Caco-2 (cell line): ENCODE measurements at regions not wholly inside any gene's neighbourhood (a gene's known extent, or its start where the extent isn't known, plus 50 kb on each side); places are given as distances from the start of the nearest gene placed in this dataset.

Source experiments
- BruUV-seq: library from RNA; stranded (reverse); fragments of 400-500 nt; replicated peaks from 2 replicates; lab custom pipeline; 2021; lab: Mats Ljungman, UMichigan
- CTCF ChIA-PET: fragments of 300-600 bp; sonication (Branson Sonifier 250); formaldehyde crosslinking; loops from one replicate; lab custom pipeline; 2022; ENCODE audit warnings: antibody characterized with exemption; lab: Charles Lee
- POLR2A ChIA-PET: fragments of 300-600 bp; sonication (Branson Sonifier 250); formaldehyde crosslinking; loops from one replicate; lab custom pipeline; 2022; ENCODE audit warnings: antibody characterized with exemption; lab: Charles Lee
- DNase-seq, 2 experiments: peaks; one replicate each; pipeline versions ENCODE4 v3.0.0 to v3.0.0-alpha.2; 2020 to 2022
- H3K27me3 ChIP-seq: replicated peaks from 2 replicates; pipeline ENCODE4 v1.6.0; 2011; ENCODE audit warnings: low read length; ENCODE audit not compliant: control insufficient read depth, insufficient read depth
- H3K36me3 ChIP-seq: 2 replicates; pipeline ENCODE4 v1.5.1; 2011; ENCODE audit warnings: low read length; ENCODE audit not compliant: control insufficient read depth, insufficient read depth
- H3K4me1 ChIP-seq: fragments of 250-450 bp; sonication (Bioruptor Pico); 2 replicates; pipeline ENCODE4 v1.5.1; 2020; ENCODE audit warnings: mild to moderate bottlenecking
- H3K4me3 ChIP-seq: 2 replicates; pipeline ENCODE4 v1.5.1; 2011; ENCODE audit warnings: low read depth, mild to moderate bottlenecking, control low read depth, low read length
- H3K9me3 ChIP-seq: fragments of 250-450 bp; sonication (Bioruptor Pico); 2 replicates; pipeline ENCODE4 v1.5.1; 2020; ENCODE audit warnings: mild to moderate bottlenecking, moderate library complexity
- H3K27ac Mint-ChIP-seq: one replicate; pipeline ENCODE4 v1.8.0; 2022; ENCODE audit warnings: mixed read lengths; ENCODE audit not compliant: unreplicated experiment
- H3K27me3 Mint-ChIP-seq: one replicate; pipeline ENCODE4 v1.8.0; 2022; ENCODE audit warnings: mixed read lengths; ENCODE audit not compliant: insufficient read depth, unreplicated experiment
- H3K36me3 Mint-ChIP-seq: one replicate; pipeline ENCODE4 v1.8.0; 2022; ENCODE audit warnings: mild to moderate bottlenecking, mixed read lengths; ENCODE audit not compliant: insufficient read depth, unreplicated experiment
- H3K4me1 Mint-ChIP-seq: one replicate; pipeline ENCODE4 v1.8.0; 2022; ENCODE audit warnings: low read depth, mixed read lengths; ENCODE audit not compliant: unreplicated experiment
- H3K4me3 Mint-ChIP-seq: one replicate; pipeline ENCODE4 v1.8.0; 2022; ENCODE audit warnings: mild to moderate bottlenecking, moderate library complexity, mixed read lengths; ENCODE audit not compliant: unreplicated experiment
- H3K9me3 Mint-ChIP-seq: one replicate; pipeline ENCODE4 v1.8.0; 2022; ENCODE audit warnings: mixed read lengths; ENCODE audit not compliant: unreplicated experiment
- intact Hi-C: fragments of 100-400 bp; cut with micrococcal nuclease; formaldehyde crosslinking; loops from one replicate; pipeline ENCODE4 v1.10.0; 2022; ENCODE audit not compliant: unreplicated experiment
- TF ChIP-seq, protein P1 (sequence below), 2 experiments: fragments of 200-600 bp in 1 of 2; IDR thresholded peaks; 1 replicate in 1 of 2; 2 replicates in 1 of 2; pipeline versions ENCODE4 v1.5.1 to v1.8.0; 2011 to 2022; ENCODE audit warnings: antibody characterized with exemption in 1 of 2, control low read depth in 1 of 2, inconsistent platforms in 1 of 2, low read depth in 1 of 2, low read length in 1 of 2, mild to moderate bottlenecking in 1 of 2, moderate library complexity in 1 of 2; ENCODE audit not compliant: insufficient read depth in 1 of 2, severe bottlenecking in 1 of 2, unreplicated experiment in 1 of 2

DNA sequence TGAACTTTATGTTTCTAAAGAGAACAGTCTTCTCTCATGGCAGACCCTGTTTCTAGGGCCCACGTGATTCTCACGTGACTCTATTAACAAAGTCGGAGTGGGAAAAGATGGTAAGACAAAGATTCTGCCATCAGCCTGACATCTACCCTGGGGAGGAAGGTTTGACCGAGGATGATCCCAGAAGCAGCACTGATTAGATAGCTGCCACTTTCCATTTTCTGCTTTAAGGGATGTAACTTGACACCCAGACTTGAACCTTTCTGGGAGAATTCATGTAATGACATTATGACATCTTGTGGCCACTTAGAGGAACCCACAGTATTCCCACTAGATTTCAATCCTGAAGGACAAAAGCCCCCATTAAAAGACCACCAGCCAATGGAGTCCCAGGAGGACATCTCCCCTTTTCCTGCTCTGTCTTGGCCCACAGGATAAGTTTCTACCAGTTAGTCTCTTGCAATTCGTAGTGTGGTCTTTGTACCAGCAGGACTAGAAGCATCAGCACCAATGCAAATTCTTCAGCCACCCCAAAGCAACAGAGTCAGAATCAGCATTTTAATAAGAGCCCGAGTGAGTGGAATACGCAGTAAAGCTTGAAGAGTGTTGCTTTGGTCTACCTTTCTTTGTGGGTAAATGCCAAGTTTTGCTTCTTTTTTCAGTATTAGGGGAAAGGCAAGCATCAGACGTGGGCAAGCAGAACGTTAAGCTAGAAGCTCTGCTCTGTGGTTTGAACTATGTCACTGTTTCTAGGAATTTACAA, 480.5 kb upstream of the PROK2 start:
- peaks cover 12% of the 10 kb centered on the region for H3K4me1 Mint-ChIP-seq
- no TSS peak for BruUV-seq
- no peaks in the 10 kb centered on the region for H3K9me3 ChIP-seq
- no peaks in the 10 kb centered on the region for H3K27me3 ChIP-seq
- no peaks in the 10 kb centered on the region for H3K36me3 Mint-ChIP-seq
- no peaks in the 10 kb centered on the region for H3K36me3 ChIP-seq
- H3K4me1 ChIP-seq = peaks cover 9% of the 10 kb centered on the region
- intact Hi-C loops = loop anchor here (1.0 kb wide), 1 partner anchor 310 kb away; no protein-coding TSS in a partner anchor
- no peak overlapping the region for H3K4me3 ChIP-seq
- H3K4me3 Mint-ChIP-seq = no peak overlapping the region
- H3K27me3 Mint-ChIP-seq = no peaks in the 10 kb centered on the region
- TF ChIP-seq, protein P1, sequence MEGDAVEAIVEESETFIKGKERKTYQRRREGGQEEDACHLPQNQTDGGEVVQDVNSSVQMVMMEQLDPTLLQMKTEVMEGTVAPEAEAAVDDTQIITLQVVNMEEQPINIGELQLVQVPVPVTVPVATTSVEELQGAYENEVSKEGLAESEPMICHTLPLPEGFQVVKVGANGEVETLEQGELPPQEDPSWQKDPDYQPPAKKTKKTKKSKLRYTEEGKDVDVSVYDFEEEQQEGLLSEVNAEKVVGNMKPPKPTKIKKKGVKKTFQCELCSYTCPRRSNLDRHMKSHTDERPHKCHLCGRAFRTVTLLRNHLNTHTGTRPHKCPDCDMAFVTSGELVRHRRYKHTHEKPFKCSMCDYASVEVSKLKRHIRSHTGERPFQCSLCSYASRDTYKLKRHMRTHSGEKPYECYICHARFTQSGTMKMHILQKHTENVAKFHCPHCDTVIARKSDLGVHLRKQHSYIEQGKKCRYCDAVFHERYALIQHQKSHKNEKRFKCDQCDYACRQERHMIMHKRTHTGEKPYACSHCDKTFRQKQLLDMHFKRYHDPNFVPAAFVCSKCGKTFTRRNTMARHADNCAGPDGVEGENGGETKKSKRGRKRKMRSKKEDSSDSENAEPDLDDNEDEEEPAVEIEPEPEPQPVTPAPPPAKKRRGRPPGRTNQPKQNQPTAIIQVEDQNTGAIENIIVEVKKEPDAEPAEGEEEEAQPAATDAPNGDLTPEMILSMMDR (IDR thresholded peaks at IDR 0.05; ENCODE audit: insufficient read depth in 1 of 2, low read depth in 1 of 2, low read length in 1 of 2, severe bottlenecking in 1 of 2, unreplicated experiment in 1 of 2) = peak in 1 of 2 experiments; percentile 15
- CTCF ChIA-PET = interaction anchor here (1.0 kb wide), 1 partner anchor 278 kb away, joined by 3 read pairs; no protein-coding TSS in a partner anchor
- no peaks in the 10 kb centered on the region for H3K9me3 Mint-ChIP-seq
- POLR2A ChIA-PET = no interaction called here
- no peak for DNase-seq
- no peak overlapping the region for H3K27ac Mint-ChIP-seq

DNA sequence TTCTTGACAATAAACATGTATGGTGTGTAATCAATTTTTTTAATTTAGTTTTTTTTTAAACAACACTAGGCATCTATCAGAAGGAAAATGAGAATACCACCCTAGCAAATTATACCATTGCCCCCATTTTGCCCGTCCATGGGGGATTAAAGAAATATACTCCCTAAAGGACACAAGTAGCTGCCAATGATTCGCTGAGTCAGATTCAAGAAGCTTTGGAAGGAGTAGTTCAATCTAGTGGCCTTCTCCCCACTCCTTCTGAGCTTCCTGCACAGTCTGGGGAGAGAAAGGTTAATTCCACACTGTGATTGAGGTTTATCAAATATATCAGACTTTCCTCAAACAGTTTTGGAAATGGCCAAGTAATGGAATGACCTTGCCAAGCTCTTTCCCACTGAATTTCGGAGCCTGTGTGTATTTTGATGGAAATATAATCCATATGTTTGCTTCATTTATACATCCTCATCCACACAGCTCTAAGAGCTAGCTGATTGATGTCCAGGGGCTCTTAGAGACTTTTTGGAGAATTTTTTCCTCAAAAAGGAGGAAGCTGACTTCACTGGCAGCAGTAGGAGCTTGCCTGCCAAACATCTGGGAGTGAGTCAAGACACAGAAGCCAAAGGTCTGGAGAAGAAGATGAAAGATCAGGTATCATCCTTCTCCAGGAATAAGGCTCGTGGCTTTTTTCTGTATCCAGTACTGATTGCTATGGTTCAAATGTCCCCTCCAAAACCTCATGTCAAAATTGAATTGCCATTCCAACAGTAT, 478.5 kb upstream of the PROK2 start:
- H3K27me3 Mint-ChIP-seq = peaks cover under 1% of the 10 kb centered on the region
- H3K4me1 Mint-ChIP-seq = peaks cover 5% of the 10 kb centered on the region
- ChIA-PET POLR2A (no interaction called here), CTCF (no interaction called here)
- Histone ChIP-seq H3K4me1 (no peaks in the 10 kb centered on the region), H3K36me3 (no peaks in the 10 kb centered on the region), H3K9me3 (no peaks in the 10 kb centered on the region), H3K4me3 (no peak overlapping the region), H3K27me3 (no peaks in the 10 kb centered on the region)
- no peak overlapping the region for H3K4me3 Mint-ChIP-seq
- no peak overlapping the region for H3K27ac Mint-ChIP-seq
- intact Hi-C loops = no loop called here
- no TSS peak for BruUV-seq
- H3K36me3 Mint-ChIP-seq = no peaks in the 10 kb centered on the region
- DNase-seq = no peak
- no peaks in the 10 kb centered on the region for H3K9me3 Mint-ChIP-seq
- TF ChIP-seq, protein P1 (IDR thresholded peaks at IDR 0.05; ENCODE audit: insufficient read depth in 1 of 2, low read depth in 1 of 2, low read length in 1 of 2, severe bottlenecking in 1 of 2, unreplicated experiment in 1 of 2) = no peak

DNA sequence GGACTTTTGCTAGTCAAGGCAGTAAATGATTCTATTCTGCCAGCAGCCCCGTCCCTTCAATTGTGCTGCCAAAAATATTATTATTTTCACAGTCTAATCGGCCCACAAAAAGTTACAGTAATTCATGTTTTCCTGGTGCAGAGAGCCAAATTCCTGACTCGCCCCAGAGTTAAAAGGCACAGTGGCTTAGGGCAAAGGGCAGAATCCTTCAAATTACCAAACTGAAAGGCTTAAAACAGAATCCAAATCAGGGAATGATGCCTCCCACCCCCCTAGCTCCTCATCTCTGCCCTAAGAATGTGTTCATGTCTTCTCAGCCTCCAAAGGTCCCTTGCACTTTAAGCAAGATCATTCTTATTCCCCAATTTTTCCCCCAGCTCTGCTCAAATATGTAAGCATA, 477.8 kb upstream of the PROK2 start:
- TF ChIP-seq, protein P1 (IDR thresholded peaks at IDR 0.05; ENCODE audit: insufficient read depth in 1 of 2, low read depth in 1 of 2, low read length in 1 of 2, severe bottlenecking in 1 of 2, unreplicated experiment in 1 of 2) = no peak
- H3K4me3 ChIP-seq = no peak overlapping the region
- Mint-ChIP-seq H3K9me3 (no peaks in the 10 kb centered on the region), H3K27ac (no peak overlapping the region), H3K36me3 (no peaks in the 10 kb centered on the region), H3K4me3 (no peak overlapping the region), H3K27me3 (peaks cover 3% of the 10 kb centered on the region), H3K4me1 (peaks cover 5% of the 10 kb centered on the region)
- H3K9me3 ChIP-seq = no peaks in the 10 kb centered on the region
- POLR2A ChIA-PET = no interaction called here
- CTCF ChIA-PET = no interaction called here
- H3K27me3 ChIP-seq = no peaks in the 10 kb centered on the region
- no peaks in the 10 kb centered on the region for H3K36me3 ChIP-seq
- no TSS peak for BruUV-seq
- intact Hi-C loops = no loop called here
- DNase-seq = no peak
- no peaks in the 10 kb centered on the region for H3K4me1 ChIP-seq
